HEK293 (cell line): ENCODE measurements at regions not wholly inside any gene's neighbourhood (a gene's known extent, or its start where the extent isn't known, plus 50 kb on each side); places are given as distances from the start of the nearest gene placed in this dataset.

Source experiments
- CTCF ChIA-PET: fragments of 350-600 bp; formaldehyde crosslinking; extraction: SDS; loops from one replicate; lab custom pipeline; 2021; ENCODE audit warnings: antibody characterized with exemption; lab: Yijun Ruan, JAX
- POLR2A ChIA-PET: fragments of 300-600 bp; formaldehyde crosslinking; extraction: SDS; loops from one replicate; lab custom pipeline; 2020; ENCODE audit warnings: antibody characterized with exemption, inconsistent platforms; lab: Yijun Ruan, JAX
- H3K27ac ChIP-seq: fragments of 200-500 bp; sonication (Bioruptor generic); 2 replicates; pipeline ENCODE4 v1.5.1; 2014; ENCODE audit warnings: low read depth, low read length, control low read depth, inconsistent platforms; ENCODE audit errors: extremely low read depth
- H3K36me3 ChIP-seq, 2 experiments: fragments of 200-500 bp in 1 of 2; sonication (Bioruptor generic) in 1 of 2; 1 replicate in 1 of 2; 2 replicates in 1 of 2; pipeline ENCODE4 v1.5.1; 2014 to 2017; ENCODE audit warnings: inconsistent platforms in 2 of 2, low read length in 2 of 2; ENCODE audit not compliant: control insufficient read depth in 2 of 2, insufficient read depth in 1 of 2
- H3K4me1 ChIP-seq: fragments of 200-500 bp; sonication (Bioruptor generic); 2 replicates; pipeline ENCODE4 v1.5.1; 2014; ENCODE audit warnings: mild to moderate bottlenecking, low read length, inconsistent platforms; ENCODE audit not compliant: control insufficient read depth, insufficient read depth
- H3K4me3 ChIP-seq: 2 replicates; pipeline ENCODE4 v1.5.1; 2011; ENCODE audit warnings: low read depth, mild to moderate bottlenecking, control low read depth, low read length, moderate library complexity
- H3K9me3 ChIP-seq: fragments of 200-500 bp; sonication (Bioruptor generic); 2 replicates; pipeline ENCODE4 v1.5.1; 2014; ENCODE audit warnings: low read depth, low read length, inconsistent platforms; ENCODE audit not compliant: control insufficient read depth, insufficient read depth
- ATF2 ChIP-seq: fragments of 450-650 bp; formaldehyde crosslinking; IDR thresholded peaks from 2 replicates; pipeline ENCODE4 v1.5.1; 2016; ENCODE audit warnings: missing biosample characterization, missing genetic modification characterization, low read depth
- GLI2 ChIP-seq: fragments of 450-650 bp; formaldehyde crosslinking; IDR thresholded peaks from 2 replicates; pipeline ENCODE4; 2017; ENCODE audit warnings: missing biosample characterization, missing genetic modification characterization, low read depth, borderline replicate concordance
- GLIS1 ChIP-seq: fragments of 450-650 bp; formaldehyde crosslinking; IDR thresholded peaks from 2 replicates; pipeline ENCODE4 v1.5.1; 2016; ENCODE audit warnings: missing biosample characterization, missing genetic modification characterization
- HOXD13 ChIP-seq: sonication (generic); formaldehyde crosslinking; IDR thresholded peaks from 2 replicates; pipeline ENCODE4 v1.8.0; 2022; ENCODE audit warnings: missing genetic modification reagents, borderline replicate concordance
- OSR2 ChIP-seq: fragments of 450-650 bp; formaldehyde crosslinking; IDR thresholded peaks from 2 replicates; pipeline ENCODE4 v1.5.1; 2016; ENCODE audit warnings: missing biosample characterization, missing genetic modification characterization
- SP7 ChIP-seq: fragments of 450-650 bp; formaldehyde crosslinking; IDR thresholded peaks from 2 replicates; pipeline ENCODE4 v1.5.1; 2016; ENCODE audit warnings: missing biosample characterization, missing genetic modification characterization
- YY2 ChIP-seq: fragments of 450-650 bp; formaldehyde crosslinking; IDR thresholded peaks from 2 replicates; pipeline ENCODE4 v1.5.1; 2016; ENCODE audit warnings: missing biosample characterization, missing genetic modification characterization
- ZBTB11 ChIP-seq: fragments of 450-650 bp; formaldehyde crosslinking; conservative IDR thresholded peaks from 2 replicates; pipeline ENCODE4 v1.5.1; 2016; ENCODE audit warnings: low read depth, missing biosample characterization, missing genetic modification characterization
- ZNF112 ChIP-seq: fragments of 450-650 bp; formaldehyde crosslinking; IDR thresholded peaks from 2 replicates; pipeline ENCODE4 v1.5.0; 2017; ENCODE audit warnings: missing biosample characterization, missing genetic modification characterization
- ZNF114 ChIP-seq: fragments of 450-650 bp; formaldehyde crosslinking; IDR thresholded peaks from 2 replicates; pipeline ENCODE4 v1.5.0; 2017; ENCODE audit warnings: missing biosample characterization, missing genetic modification characterization
- ZNF121 ChIP-seq: fragments of 450-650 bp; formaldehyde crosslinking; IDR thresholded peaks from 2 replicates; pipeline ENCODE4 v1.5.1; 2016; ENCODE audit warnings: missing biosample characterization, missing genetic modification characterization
- ZNF155 ChIP-seq: fragments of 450-650 bp; formaldehyde crosslinking; IDR thresholded peaks from 2 replicates; pipeline ENCODE4 v1.5.1; 2016; ENCODE audit warnings: missing biosample characterization, missing genetic modification characterization
- ZNF157 ChIP-seq: fragments of 450-650 bp; formaldehyde crosslinking; IDR thresholded peaks from 2 replicates; pipeline ENCODE4 v1.5.1; 2016; ENCODE audit warnings: missing biosample characterization, missing genetic modification characterization
- ZNF26 ChIP-seq: fragments of 450-650 bp; formaldehyde crosslinking; IDR thresholded peaks from 2 replicates; pipeline ENCODE4 v1.5.1; 2016; ENCODE audit warnings: missing biosample characterization, missing genetic modification characterization
- ZNF416 ChIP-seq: fragments of 450-650 bp; formaldehyde crosslinking; IDR thresholded peaks from 2 replicates; pipeline ENCODE4 v1.5.1; 2016; ENCODE audit warnings: missing biosample characterization, missing genetic modification characterization
- ZNF423 ChIP-seq: fragments of 450-650 bp; formaldehyde crosslinking; IDR thresholded peaks from 2 replicates; pipeline ENCODE4 v1.5.1; 2016; ENCODE audit warnings: missing biosample characterization, missing genetic modification characterization
- ZNF621 ChIP-seq: fragments of 450-650 bp; formaldehyde crosslinking; IDR thresholded peaks from 2 replicates; pipeline ENCODE4 v1.5.1; 2017; ENCODE audit warnings: missing biosample characterization, missing genetic modification characterization
- ZNF660 ChIP-seq: fragments of 450-650 bp; IDR thresholded peaks from 2 replicates; pipeline ENCODE4 v1.5.1; 2018; ENCODE audit warnings: missing biosample characterization, mild to moderate bottlenecking, missing genetic modification characterization
- ZNF677 ChIP-seq: fragments of 450-650 bp; IDR thresholded peaks from 2 replicates; pipeline ENCODE4 v1.5.0; 2018; ENCODE audit warnings: missing biosample characterization, mild to moderate bottlenecking, missing genetic modification characterization, moderate library complexity
- ZNF785 ChIP-seq: fragments of 450-650 bp; formaldehyde crosslinking; IDR thresholded peaks from 2 replicates; pipeline ENCODE4 v1.5.1; 2016; ENCODE audit warnings: missing biosample characterization, missing genetic modification characterization
- ZSCAN18 ChIP-seq: fragments of 450-650 bp; formaldehyde crosslinking; IDR thresholded peaks from 2 replicates; pipeline ENCODE4 v1.5.1; 2016; ENCODE audit warnings: missing biosample characterization, missing genetic modification characterization
- ZSCAN4 ChIP-seq: fragments of 450-650 bp; formaldehyde crosslinking; IDR thresholded peaks from 2 replicates; pipeline ENCODE4 v1.5.1; 2017; ENCODE audit warnings: missing biosample characterization, missing genetic modification characterization

- Histone ChIP-seq H3K4me1 (no peaks in the 10 kb centered on the region), H3K4me3 (no peak overlapping the region), H3K36me3 (no peaks in the 10 kb centered on the region), H3K27ac (no peak overlapping the region), H3K9me3 (no peaks in the 10 kb centered on the region)
- POLR2A ChIA-PET = no interaction called here
- no peak for TF ChIP-seq ZNF112 (tag by site-specific recombination)
- no peak for TF ChIP-seq ZNF121 (tag by site-specific recombination)
- TF ChIP-seq ZNF660 (tag by site-specific recombination) = no peak
- no peak for TF ChIP-seq GLI2
- no peak for TF ChIP-seq ZNF621
- TF ChIP-seq GLIS1 (tag by site-specific recombination) = no peak
- TF ChIP-seq ZNF114 = no peak
- no peak for TF ChIP-seq ZNF785
- TF ChIP-seq ATF2 (tag by site-specific recombination) = no peak
- no peak for TF ChIP-seq ZNF157
- no peak for TF ChIP-seq ZSCAN4 (tag by site-specific recombination)
- TF ChIP-seq ZNF423 = no peak
- TF ChIP-seq ZBTB11 (tag by site-specific recombination) = no peak
- no peak for TF ChIP-seq YY2 (tag by site-specific recombination)
- CTCF ChIA-PET = no interaction called here
These were observed 441.7 kb downstream of the CDH11 start for GRCh38 chr16:64679976-64680690.

- POLR2A ChIA-PET = no interaction called here
- no peaks in the 10 kb centered on the region for H3K9me3 ChIP-seq
- no peaks in the 10 kb centered on the region for H3K4me1 ChIP-seq
- no peak for TF ChIP-seq OSR2
- no peak for TF ChIP-seq YY2 (tag by site-specific recombination)
- TF ChIP-seq ZNF416 (tag by site-specific recombination) = no peak
- TF ChIP-seq ZNF677 (tag by site-specific recombination) = no peak
- TF ChIP-seq SP7 (tag by site-specific recombination) = no peak
- no peak for TF ChIP-seq ZNF26
- TF ChIP-seq ZSCAN18 (tag by site-specific recombination) = no peak
- no peak for TF ChIP-seq HOXD13 (CRISPR knock-in tag)
- TF ChIP-seq ZNF423 = no peak
- no peak for TF ChIP-seq ZNF785
- TF ChIP-seq ZNF155 (tag by site-specific recombination) = no peak
- H3K27ac ChIP-seq = no peak overlapping the region
- no peaks in the 10 kb centered on the region for H3K36me3 ChIP-seq
- CTCF ChIA-PET = no interaction called here
- H3K4me3 ChIP-seq = no peak overlapping the region
These were observed 452.3 kb downstream of the CDH11 start for GRCh38 chr16:64669573-64669972.
